ENCODE measurements at regions not wholly inside any gene's neighbourhood (a gene's known extent, or its start where the extent isn't known, plus 50 kb on each side); places are given as distances from the start of the nearest gene placed in this dataset.

DNA sequence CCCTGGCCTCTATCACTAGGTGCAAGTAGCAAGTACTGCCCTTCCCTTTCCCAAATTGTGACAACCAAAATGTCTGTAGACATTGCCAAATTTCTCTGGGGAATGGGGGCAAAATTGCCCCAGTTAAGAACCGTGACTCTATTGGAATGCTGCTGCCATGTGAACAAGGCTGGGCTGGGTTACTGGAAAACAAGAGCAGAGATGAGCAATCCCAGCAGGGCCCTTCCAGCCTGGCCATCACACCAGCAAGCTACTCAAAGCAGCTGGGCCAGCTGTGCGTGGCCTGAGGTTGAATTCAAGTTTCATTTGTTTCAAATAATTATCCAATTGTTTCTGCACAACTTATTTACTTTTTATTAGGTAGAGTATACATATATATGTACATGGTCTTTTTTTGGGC, 103.4 kb upstream of the PKP2 start:
- Histone ChIP-seq H4K20me1 (ENCODE audit: insufficient read depth, low read length) (no peaks in the 10 kb centered on the region), H3K27ac (ENCODE audit: extremely low read length, insufficient read depth, low read length) (no peak overlapping the region), H3K9ac (ENCODE audit: insufficient read depth, low read depth, low read length) (no peak overlapping the region), H3K36me3 (replicated peaks in 1 of 2; ENCODE audit: control insufficient read depth in 1 of 2, insufficient read depth in 2 of 2, low read length in 2 of 2) (no peaks in the 10 kb centered on the region), H3K9me3 (ENCODE audit: low read length) (no peaks in the 10 kb centered on the region), H3K4me3 (replicated peaks in 1 of 3; ENCODE audit: insufficient read depth in 1 of 3, low read depth in 2 of 3, low read length in 3 of 3) (no peak overlapping the region), H3K4me1 (ENCODE audit: insufficient read depth, low read length) (no peaks in the 10 kb centered on the region), H3K27me3 (ENCODE audit: control insufficient read depth in 1 of 2, insufficient read depth in 2 of 2, low read length in 2 of 2) (no peaks in the 10 kb centered on the region; a peak in 1 of 5 replicates), H2AFZ (ENCODE audit: low read length) (no peak overlapping the region), H3K79me2 (ENCODE audit: insufficient read depth, low read length) (no peaks in the 10 kb centered on the region), H3K4me2 (ENCODE audit: low read depth, low read length) (no peak overlapping the region)
- FAIRE-seq, result no peak
- no TSS peak for BruUV-seq (replicated peaks)
- DNase-seq (ENCODE audit: low spot score), result no peak
- intact Hi-C loops (cut with micrococcal nuclease; ENCODE audit: unreplicated experiment) (no loop called here), in situ Hi-C loops (cut with HindIII; ENCODE audit: extremely low pct_ligation_motif_present, low pct_unique_long_range_greater_than_20kb) (no loop called here)
- TF ChIP-seq CBX1 (IDR thresholded peaks at IDR 0.05; ENCODE audit: low read depth) (no peak), THYN1 (CRISPR knock-in tag; IDR thresholded peaks at IDR 0.05; ENCODE audit: borderline replicate concordance, low read depth) (no peak), PRMT3 (CRISPR knock-in tag; IDR thresholded peaks at IDR 0.05; ENCODE audit: borderline replicate concordance, low read depth) (no peak), WIZ (CRISPR knock-in tag; IDR thresholded peaks at IDR 0.05) (no peak), NCOA5 (CRISPR knock-in tag; IDR thresholded peaks at IDR 0.05) (no peak), ZNF274 (CRISPR knock-in tag; IDR thresholded peaks at IDR 0.05) (no peak)
- TF ChIP-seq, protein P1, sequence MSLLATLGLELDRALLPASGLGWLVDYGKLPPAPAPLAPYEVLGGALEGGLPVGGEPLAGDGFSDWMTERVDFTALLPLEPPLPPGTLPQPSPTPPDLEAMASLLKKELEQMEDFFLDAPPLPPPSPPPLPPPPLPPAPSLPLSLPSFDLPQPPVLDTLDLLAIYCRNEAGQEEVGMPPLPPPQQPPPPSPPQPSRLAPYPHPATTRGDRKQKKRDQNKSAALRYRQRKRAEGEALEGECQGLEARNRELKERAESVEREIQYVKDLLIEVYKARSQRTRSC (CRISPR knock-in tag; IDR thresholded peaks at IDR 0.05; ENCODE audit: low read depth), result no peak
- 10% methylated on average over 2 of the region's 2 CpGs for WGBS (ENCODE audit: low lambda C conversion rate)
- CTCF ChIA-PET (ENCODE audit: low intra/inter-chr PET ratio, low total read pairs), result no interaction called here
- ATAC-seq, result no peak
- POLR2A ChIA-PET, result no interaction called here

DNA sequence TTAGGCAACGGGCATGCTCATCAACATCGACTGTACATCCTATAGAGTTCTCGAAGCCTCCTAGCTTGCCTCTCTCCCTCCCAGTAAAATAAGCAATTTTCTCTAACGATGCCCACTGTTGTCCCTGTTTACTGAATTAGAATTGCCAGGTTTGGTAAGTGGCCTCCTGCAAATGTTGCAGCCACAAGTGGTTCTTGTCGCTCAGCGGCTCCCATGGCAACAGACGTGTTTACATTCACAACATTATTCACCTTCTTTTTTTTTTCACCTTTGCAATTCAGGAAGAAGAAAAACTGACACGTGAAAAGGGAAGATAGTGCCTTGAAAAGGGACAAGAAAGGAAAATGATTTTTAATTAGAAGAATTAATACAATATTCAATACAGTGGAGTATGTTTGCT, 100.9 kb upstream of the PKP2 start:
- FAIRE-seq (no peak), ATAC-seq (no peak), DNase-seq (ENCODE audit: low spot score) (no peak)
- H3K9ac ChIP-seq (ENCODE audit: insufficient read depth, low read depth, low read length), result no peak overlapping the region
- no peaks in the 10 kb centered on the region for H3K9me3 ChIP-seq (ENCODE audit: low read length)
- H3K27me3 ChIP-seq (ENCODE audit: control insufficient read depth in 1 of 2, insufficient read depth in 2 of 2, low read length in 2 of 2), result no peaks in the 10 kb centered on the region
- WGBS (ENCODE audit: low lambda C conversion rate), result 1% methylated on average over 8 of the region's 8 CpGs
- no peaks in the 10 kb centered on the region for H3K4me1 ChIP-seq (ENCODE audit: insufficient read depth, low read length)
- in situ Hi-C loops (cut with HindIII; ENCODE audit: extremely low pct_ligation_motif_present, low pct_unique_long_range_greater_than_20kb), result no loop called here
- H3K4me3 ChIP-seq (replicated peaks in 1 of 3; ENCODE audit: insufficient read depth in 1 of 3, low read depth in 2 of 3, low read length in 3 of 3), result no peak overlapping the region
- H3K27ac ChIP-seq (ENCODE audit: extremely low read length, insufficient read depth, low read length), result no peak overlapping the region
- H3K36me3 ChIP-seq (replicated peaks in 1 of 2; ENCODE audit: control insufficient read depth in 1 of 2, insufficient read depth in 2 of 2, low read length in 2 of 2), result no peaks in the 10 kb centered on the region
- no TSS peak for BruUV-seq (replicated peaks)
- intact Hi-C loops (cut with micrococcal nuclease; ENCODE audit: unreplicated experiment), result no loop called here
- H2AFZ ChIP-seq (ENCODE audit: low read length), result no peak overlapping the region
- POLR2A ChIA-PET, result no interaction called here
- no peaks in the 10 kb centered on the region for H4K20me1 ChIP-seq (ENCODE audit: insufficient read depth, low read length)
- H3K79me2 ChIP-seq (ENCODE audit: insufficient read depth, low read length), result no peaks in the 10 kb centered on the region
- TF ChIP-seq RFXAP (CRISPR knock-in tag; IDR thresholded peaks at IDR 0.05; ENCODE audit: borderline replicate concordance) (no peak), ZNF761 (CRISPR knock-in tag; conservative IDR thresholded peaks at IDR 0.05) (no peak)
- TF ChIP-seq, protein P2, sequence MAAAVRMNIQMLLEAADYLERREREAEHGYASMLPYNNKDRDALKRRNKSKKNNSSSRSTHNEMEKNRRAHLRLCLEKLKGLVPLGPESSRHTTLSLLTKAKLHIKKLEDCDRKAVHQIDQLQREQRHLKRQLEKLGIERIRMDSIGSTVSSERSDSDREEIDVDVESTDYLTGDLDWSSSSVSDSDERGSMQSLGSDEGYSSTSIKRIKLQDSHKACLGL (CRISPR knock-in tag; IDR thresholded peaks at IDR 0.05), result no peak
- CTCF ChIA-PET (ENCODE audit: low intra/inter-chr PET ratio, low total read pairs), result no interaction called here
- H3K4me2 ChIP-seq (ENCODE audit: low read depth, low read length), result no peak overlapping the region
